PC-9 (cell line): ENCODE measurements at regions not wholly inside any gene's neighbourhood (a gene's known extent, or its start where the extent isn't known, plus 50 kb on each side); places are given as distances from the start of the nearest gene placed in this dataset.

ENCODE experiments used
- BruUV-seq: library from RNA; stranded (reverse); fragments of 400-500 nt; replicated peaks from 2 replicates; lab custom pipeline; 2021; lab: Mats Ljungman, UMichigan
- CTCF ChIA-PET: fragments of 300-600 bp; sonication (Branson Sonifier 250); formaldehyde crosslinking; loops from one replicate; lab custom pipeline; 2022; ENCODE audit warnings: antibody characterized with exemption; lab: Charles Lee
- POLR2A ChIA-PET: fragments of 300-600 bp; sonication (Branson Sonifier 250); formaldehyde crosslinking; loops from one replicate; lab custom pipeline; 2022; ENCODE audit warnings: antibody characterized with exemption; ENCODE audit not compliant: unreplicated experiment; lab: Charles Lee
- DNase-seq, 2 experiments: peaks; one replicate each; pipeline versions ENCODE4 v3.0.0 to v3.0.0-alpha.2; 2015 to 2022; ENCODE audit warnings: mixed read lengths in 1 of 2
- H2AFZ ChIP-seq: fragments of 200-600 bp; sonication (generic); 2 replicates; pipeline ENCODE4 v1.8.1; 2017; ENCODE audit warnings: antibody characterized with exemption
- H3F3A ChIP-seq: fragments of 200-600 bp; sonication (generic); 2 replicates; pipeline ENCODE4 v1.8.1; 2017; ENCODE audit warnings: antibody characterized with exemption, mild to moderate bottlenecking, low read depth; ENCODE audit not compliant: insufficient read depth
- H3K27ac ChIP-seq: fragments of 200-600 bp; sonication (generic); 2 replicates; pipeline ENCODE4 v1.6.1; 2016; ENCODE audit warnings: mixed run types
- H3K27me3 ChIP-seq: fragments of 200-600 bp; sonication (generic); 2 replicates; pipeline ENCODE4 v1.6.1; 2016; ENCODE audit warnings: low read depth, mixed run types; ENCODE audit not compliant: insufficient read depth
- H3K36me3 ChIP-seq: fragments of 200-600 bp; sonication (generic); 2 replicates; pipeline ENCODE4 v1.6.1; 2016; ENCODE audit warnings: low read depth, mixed run types
- H3K4me1 ChIP-seq: fragments of 200-600 bp; sonication (generic); replicated peaks from 2 replicates; pipeline ENCODE4 v1.6.1; 2016; ENCODE audit warnings: mixed run types; ENCODE audit not compliant: insufficient read depth
- H3K4me2 ChIP-seq: fragments of 200-600 bp; sonication (generic); 2 replicates; pipeline ENCODE4 v1.6.1; 2017; ENCODE audit warnings: mixed run types
- H3K4me3 ChIP-seq: fragments of 200-600 bp; sonication (generic); 2 replicates; pipeline ENCODE4 v1.6.1; 2016; ENCODE audit warnings: mixed run types
- H3K79me2 ChIP-seq: fragments of 200-600 bp; sonication (generic); 2 replicates; pipeline ENCODE4 v1.6.1; 2017; ENCODE audit warnings: low read depth, mixed run types
- H3K9me2 ChIP-seq: fragments of 200-600 bp; sonication (generic); 2 replicates; pipeline ENCODE4 v1.8.1; 2017; ENCODE audit warnings: mild to moderate bottlenecking; ENCODE audit not compliant: insufficient read depth
- H3K9me3 ChIP-seq: fragments of 200-600 bp; sonication (generic); 2 replicates; pipeline ENCODE4 v1.8.1; 2016; ENCODE audit warnings: low read depth; ENCODE audit not compliant: insufficient read depth
- H4K20me1 ChIP-seq: fragments of 200-600 bp; sonication (generic); 2 replicates; pipeline ENCODE4 v1.8.1; 2017; ENCODE audit not compliant: insufficient read depth
- EZH2 ChIP-seq: fragments of 200-600 bp; sonication (generic); IDR thresholded peaks from 2 replicates; pipeline ENCODE4 v1.8.0; 2017; ENCODE audit warnings: antibody characterized with exemption, low read depth
- intact Hi-C: fragments of 100-400 bp; cut with micrococcal nuclease; formaldehyde crosslinking; loops from one replicate; pipeline ENCODE4 v1.10.0; 2022; ENCODE audit not compliant: unreplicated experiment
- TF ChIP-seq, protein P1 (sequence below): fragments of 200-600 bp; sonication (generic); conservative IDR thresholded peaks from 2 replicates; pipeline ENCODE4 v1.6.1; 2017; ENCODE audit warnings: mixed run types, antibody characterized with exemption, mild to moderate bottlenecking, moderate library complexity

DNA sequence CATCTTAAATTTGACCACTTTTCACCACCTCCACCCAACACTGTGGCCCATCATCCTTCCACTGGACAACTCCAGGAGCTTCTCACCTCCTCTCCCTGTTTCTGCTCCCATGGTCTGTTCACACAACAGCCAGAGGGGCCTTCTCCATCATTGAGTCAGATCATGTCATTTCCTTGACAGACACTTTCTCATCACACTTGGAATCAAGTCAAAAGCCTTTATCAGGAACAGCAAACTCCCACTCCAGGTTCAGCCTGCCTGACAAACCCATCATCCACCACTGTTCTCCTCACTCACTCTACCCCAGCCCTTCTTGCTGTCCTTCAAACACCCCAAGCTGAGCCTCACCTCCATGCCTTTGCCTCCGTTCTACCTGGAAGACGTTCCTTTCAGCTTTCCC lies 78.4 kb upstream of the ADRA1B start:
- BruUV-seq, result no TSS peak
- DNase-seq, result no peak
- no peaks in the 10 kb centered on the region for H4K20me1 ChIP-seq
- H3K9me2 ChIP-seq, result no peaks in the 10 kb centered on the region
- H3K27ac ChIP-seq, result no peak overlapping the region
- 0 out of 2 replicates have a peak, but pooled peaks cover 5% of the 10 kb centered on the region for H3F3A ChIP-seq
- H2AFZ ChIP-seq, result no peak overlapping the region
- no peak for TF ChIP-seq EZH2
- TF ChIP-seq, protein P1, sequence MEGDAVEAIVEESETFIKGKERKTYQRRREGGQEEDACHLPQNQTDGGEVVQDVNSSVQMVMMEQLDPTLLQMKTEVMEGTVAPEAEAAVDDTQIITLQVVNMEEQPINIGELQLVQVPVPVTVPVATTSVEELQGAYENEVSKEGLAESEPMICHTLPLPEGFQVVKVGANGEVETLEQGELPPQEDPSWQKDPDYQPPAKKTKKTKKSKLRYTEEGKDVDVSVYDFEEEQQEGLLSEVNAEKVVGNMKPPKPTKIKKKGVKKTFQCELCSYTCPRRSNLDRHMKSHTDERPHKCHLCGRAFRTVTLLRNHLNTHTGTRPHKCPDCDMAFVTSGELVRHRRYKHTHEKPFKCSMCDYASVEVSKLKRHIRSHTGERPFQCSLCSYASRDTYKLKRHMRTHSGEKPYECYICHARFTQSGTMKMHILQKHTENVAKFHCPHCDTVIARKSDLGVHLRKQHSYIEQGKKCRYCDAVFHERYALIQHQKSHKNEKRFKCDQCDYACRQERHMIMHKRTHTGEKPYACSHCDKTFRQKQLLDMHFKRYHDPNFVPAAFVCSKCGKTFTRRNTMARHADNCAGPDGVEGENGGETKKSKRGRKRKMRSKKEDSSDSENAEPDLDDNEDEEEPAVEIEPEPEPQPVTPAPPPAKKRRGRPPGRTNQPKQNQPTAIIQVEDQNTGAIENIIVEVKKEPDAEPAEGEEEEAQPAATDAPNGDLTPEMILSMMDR, result no peak
- intact Hi-C loops, result no loop called here
- H3K4me3 ChIP-seq, result no peak overlapping the region
- CTCF ChIA-PET, result no interaction called here
- no peak overlapping the region for H3K4me2 ChIP-seq
- POLR2A ChIA-PET, result no interaction called here
- H3K9me3 ChIP-seq, result no peaks in the 10 kb centered on the region
- no peaks in the 10 kb centered on the region for H3K27me3 ChIP-seq
- 0 out of 2 replicates have a peak, but pooled peaks cover 6% of the 10 kb centered on the region for H3K4me1 ChIP-seq
- no peaks in the 10 kb centered on the region for H3K79me2 ChIP-seq
- no peaks in the 10 kb centered on the region for H3K36me3 ChIP-seq

DNA sequence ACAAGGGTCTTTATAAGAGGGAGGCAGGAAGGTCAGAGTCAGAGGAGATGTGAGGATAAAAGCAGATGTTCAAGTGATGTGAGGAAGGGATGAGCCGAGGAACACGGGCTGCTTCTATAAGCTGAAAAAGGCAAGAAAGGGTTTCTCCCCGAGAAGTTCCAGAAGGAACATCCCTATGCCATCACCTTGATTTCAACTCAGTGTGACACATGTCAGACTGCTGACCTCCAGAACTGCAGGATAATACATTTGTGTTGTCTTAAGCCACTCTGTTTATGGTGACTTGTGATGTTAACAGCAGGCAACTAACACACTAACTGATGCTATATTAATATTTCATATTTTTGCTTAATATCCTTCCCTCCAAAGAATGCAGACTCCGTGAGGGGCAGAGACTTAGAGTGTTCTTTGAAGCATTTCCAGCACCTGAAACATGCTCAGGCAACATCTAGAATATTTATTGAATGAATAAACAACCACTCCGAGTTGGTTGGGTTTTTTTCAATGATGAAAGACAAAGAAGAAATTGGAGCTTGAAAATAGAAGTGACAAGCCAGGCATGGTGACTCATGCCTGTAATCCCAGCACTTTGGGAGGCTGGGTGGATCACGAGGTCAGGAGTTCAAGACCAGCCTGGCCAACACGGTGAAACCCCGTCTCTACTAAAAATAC lies 77.6 kb upstream of the ADRA1B start:
- DNase-seq, result no peak
- CTCF ChIA-PET, result no interaction called here
- POLR2A ChIA-PET, result no interaction called here
- Histone ChIP-seq H3K36me3 (no peaks in the 10 kb centered on the region), H3K9me3 (no peaks in the 10 kb centered on the region), H3K27me3 (no peaks in the 10 kb centered on the region), H4K20me1 (no peaks in the 10 kb centered on the region), H3K27ac (no peak overlapping the region), H3K4me3 (no peak overlapping the region), H3K4me1 (0 out of 2 replicates have a peak, but pooled peaks cover 6% of the 10 kb centered on the region), H2AFZ (no peak overlapping the region), H3K9me2 (no peaks in the 10 kb centered on the region), H3K79me2 (no peaks in the 10 kb centered on the region), H3K4me2 (no peak overlapping the region), H3F3A (0 out of 2 replicates have a peak, but pooled peaks cover under 1% of the 10 kb centered on the region)
- no TSS peak for BruUV-seq
- intact Hi-C loops, result no loop called here
- no peak for TF ChIP-seq EZH2
- TF ChIP-seq, protein P1, result no peak

DNA sequence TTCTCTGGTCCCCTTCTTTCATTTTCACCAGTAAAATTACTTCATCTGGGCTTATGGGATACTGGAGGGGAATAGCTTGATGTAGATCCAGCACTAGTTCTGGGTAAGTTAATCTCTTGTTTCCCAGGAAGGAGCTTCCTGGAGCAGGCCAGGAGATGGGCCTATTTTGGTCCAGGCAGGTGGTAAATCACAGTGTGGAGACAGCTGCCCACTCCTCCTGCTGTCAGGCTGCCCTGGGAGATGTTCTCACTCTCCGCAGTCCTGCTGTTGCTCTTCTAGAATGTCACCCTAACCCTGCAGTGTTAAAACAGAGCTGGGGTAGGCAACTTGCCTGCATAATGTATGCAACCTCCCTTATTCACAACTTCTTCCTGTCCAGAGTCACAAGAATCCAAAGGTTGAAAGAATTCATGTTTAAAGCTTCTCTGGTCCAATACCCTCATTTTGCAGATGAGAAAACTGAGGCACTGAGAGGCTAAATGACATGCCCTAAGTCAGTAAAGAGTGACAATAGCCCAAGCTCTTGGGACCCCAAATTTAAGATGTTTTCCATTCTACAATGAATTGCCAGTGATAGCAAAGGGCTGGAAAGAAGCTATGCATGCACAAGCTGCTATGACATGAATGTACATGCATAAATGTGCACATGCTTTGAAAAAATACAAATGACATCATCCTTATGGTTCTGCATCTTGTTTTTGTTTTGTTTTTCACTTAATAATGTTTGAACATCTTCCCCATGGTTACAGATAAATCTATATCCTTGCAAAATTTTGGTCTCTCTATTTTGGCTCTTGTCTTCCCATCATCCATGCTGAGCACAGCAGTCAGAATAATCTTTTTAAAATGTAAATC lies 71.8 kb upstream of the ADRA1B start:
- BruUV-seq, result no TSS peak
- no peaks in the 10 kb centered on the region for H3K9me3 ChIP-seq
- POLR2A ChIA-PET, result no interaction called here
- no peaks in the 10 kb centered on the region for H3K27me3 ChIP-seq
- no peaks in the 10 kb centered on the region for H3K36me3 ChIP-seq
- TF ChIP-seq, protein P1, result no peak
- no peak for TF ChIP-seq EZH2
- no peaks in the 10 kb centered on the region for H3K9me2 ChIP-seq
- peaks cover 14% of the 10 kb centered on the region for H3K4me1 ChIP-seq
- no peak overlapping the region; the same call in 1 of the 2 replicates for H2AFZ ChIP-seq
- DNase-seq, result no peak
- no peak overlapping the region for H3K27ac ChIP-seq
- H3K79me2 ChIP-seq, result no peaks in the 10 kb centered on the region
- peaks cover 10% of the 10 kb centered on the region for H3F3A ChIP-seq
- intact Hi-C loops, result no loop called here
- CTCF ChIA-PET, result no interaction called here
- H3K4me2 ChIP-seq, result no peak overlapping the region
- H4K20me1 ChIP-seq, result no peaks in the 10 kb centered on the region
- no peak overlapping the region for H3K4me3 ChIP-seq
